Prostate gland (tissue), 2 donors: ENCODE measurements at regions not wholly inside any gene's neighbourhood (a gene's known extent, or its start where the extent isn't known, plus 50 kb on each side); places are given as distances from the start of the nearest gene placed in this dataset.
A peak's percentile ranks its signal among the peaks of the same experiment; 100 is the strongest.

Experiments
- DNase-seq: peaks from one replicate; pipeline ENCODE4 v3.0.0-alpha.2; 2019; ENCODE audit warnings: low spot score
- H3K27ac ChIP-seq, 2 donors: fragments of 200-600 bp; sonication (generic); 2 replicates each; pipeline ENCODE4 v1.5.1; 2017 to 2019
- H3K27me3 ChIP-seq: fragments of 200-600 bp; sonication (generic); replicated peaks from 2 replicates; pipeline ENCODE4 v1.5.1; 2019; ENCODE audit not compliant: insufficient read depth
- H3K36me3 ChIP-seq, 2 donors: fragments of 200-600 bp; sonication (generic); 1 replicate in 1 of 2; 2 replicates in 1 of 2; pipeline versions ENCODE4 v1.5.1 to v1.8.1; 2017 to 2019
- H3K4me1 ChIP-seq: fragments of 200-600 bp; sonication (generic); replicated peaks from 2 replicates; pipeline ENCODE4 v1.5.1; 2019
- H3K4me3 ChIP-seq, 2 donors: fragments of 200-600 bp; sonication (generic); 2 replicates each; pipeline ENCODE4 v1.5.1; 2017 to 2019
- H3K9me3 ChIP-seq: fragments of 200-600 bp; sonication (generic); 2 replicates; pipeline ENCODE4 v1.5.1; 2017
- CTCF ChIP-seq, 4 experiments: fragments of 200-600 bp in 2 of 4; fragments of 450-650 bp in 2 of 4; sonication (generic) in 2 of 4; IDR thresholded peaks; 1 replicate in 3 of 4; 2 replicates in 1 of 4; pipeline ENCODE4 v1.5.1; 2016 to 2019; ENCODE audit warnings: antibody characterized with exemption in 4 of 4, mild to moderate bottlenecking in 2 of 4, moderate library complexity in 2 of 4
- POLR2A ChIP-seq: fragments of 450-650 bp; IDR thresholded peaks from one replicate; pipeline ENCODE4 v1.6.1; 2016; ENCODE audit warnings: antibody characterized with exemption, mild to moderate bottlenecking
- POLR2AphosphoS5 ChIP-seq: sonication (generic); formaldehyde crosslinking; IDR thresholded peaks from one replicate; pipeline ENCODE4 v1.6.1; 2017; ENCODE audit warnings: antibody characterized with exemption
- WGBS: methylation state at CpG from one replicate; pipeline ENCODE4 v1.1.5; 2018; 5-methylcytosine and 5-hydroxymethylcytosine counted together
- intact Hi-C: fragments of 100-400 bp; cut with DNase I; formaldehyde crosslinking; loops from one replicate; pipeline ENCODE4 v1.14.2; 2022

- H3K4me3 ChIP-seq = no peak overlapping the region
- H3K27me3 ChIP-seq = no peaks in the 10 kb centered on the region
- H3K27ac ChIP-seq = no peak overlapping the region
- peak; percentile 13 for DNase-seq
- 27% methylated on average over 3 of the region's 3 CpGs for WGBS
- intact Hi-C loops = no loop called here
- H3K36me3 ChIP-seq = no peaks in the 10 kb centered on the region
- no peaks in the 10 kb centered on the region for H3K4me1 ChIP-seq
- no peaks in the 10 kb centered on the region for H3K9me3 ChIP-seq
- TF ChIP-seq POLR2A (no peak), POLR2AphosphoS5 (no peak), CTCF (IDR thresholded peaks at IDR 0.05) (no peak)
Observed at GRCh38 chr17:69870751-69871199, 204.2 kb upstream of the KCNJ16 start.

- no peaks in the 10 kb centered on the region for H3K36me3 ChIP-seq
- intact Hi-C loops = no loop called here
- TF ChIP-seq CTCF (IDR thresholded peaks at IDR 0.05) (no peak), POLR2AphosphoS5 (no peak), POLR2A (no peak)
- no peaks in the 10 kb centered on the region for H3K4me1 ChIP-seq
- H3K9me3 ChIP-seq = no peaks in the 10 kb centered on the region
- H3K27ac ChIP-seq = no peak overlapping the region
- DNase-seq = no peak
- 92% methylated on average over 3 of the region's 3 CpGs for WGBS
- H3K27me3 ChIP-seq = no peaks in the 10 kb centered on the region
- H3K4me3 ChIP-seq = no peak overlapping the region
Observed at GRCh38 chr17:69871318-69871717, 203.7 kb upstream of the KCNJ16 start.

- DNase-seq = no peak
- no peaks in the 10 kb centered on the region for H3K36me3 ChIP-seq
- H3K27ac ChIP-seq = no peak overlapping the region
- no peaks in the 10 kb centered on the region for H3K27me3 ChIP-seq
- TF ChIP-seq POLR2AphosphoS5 (no peak), CTCF (IDR thresholded peaks at IDR 0.05) (no peak), POLR2A (no peak)
- intact Hi-C loops = no loop called here
- no peak overlapping the region for H3K4me3 ChIP-seq
- WGBS = 95% methylated on average over 3 of the region's 3 CpGs
- no peaks in the 10 kb centered on the region for H3K4me1 ChIP-seq
- no peaks in the 10 kb centered on the region for H3K9me3 ChIP-seq
Observed at GRCh38 chr17:69872675-69873262, 202.3 kb upstream of the KCNJ16 start.

- H3K4me3 ChIP-seq = no peak overlapping the region
- intact Hi-C loops = no loop called here
- H3K4me1 ChIP-seq = no peaks in the 10 kb centered on the region
- no peak overlapping the region for H3K27ac ChIP-seq
- no peak for DNase-seq
- no peaks in the 10 kb centered on the region for H3K9me3 ChIP-seq
- H3K36me3 ChIP-seq = no peaks in the 10 kb centered on the region
- H3K27me3 ChIP-seq = no peaks in the 10 kb centered on the region
- TF ChIP-seq POLR2A (no peak), POLR2AphosphoS5 (no peak), CTCF (IDR thresholded peaks at IDR 0.05) (no peak)
Observed at GRCh38 chr17:69874175-69874670, 200.8 kb upstream of the KCNJ16 start.

- Histone ChIP-seq H3K9me3 (no peaks in the 10 kb centered on the region), H3K27me3 (no peaks in the 10 kb centered on the region), H3K4me1 (no peaks in the 10 kb centered on the region), H3K4me3 (no peak overlapping the region), H3K36me3 (no peaks in the 10 kb centered on the region), H3K27ac (no peak overlapping the region)
- intact Hi-C loops = no loop called here
- no peak for DNase-seq
- no peak for TF ChIP-seq POLR2AphosphoS5
- TF ChIP-seq POLR2A = no peak
- no peak for TF ChIP-seq CTCF (IDR thresholded peaks at IDR 0.05)
Observed at GRCh38 chr17:69876757-69877156, 198.3 kb upstream of the KCNJ16 start.
